SKM-1 treated with dmso at 0.1 percent for 144 hours (cell line): ENCODE measurements at regions not wholly inside any gene's neighbourhood (a gene's known extent, or its start where the extent isn't known, plus 50 kb on each side); places are given as distances from the start of the nearest gene placed in this dataset.

ENCODE experiments used
- DNase-seq: peaks from one replicate; lab custom pipeline; 2025; ENCODE audit not compliant: unreplicated experiment; lab: John Stamatoyannopoulos, UW

DNA sequence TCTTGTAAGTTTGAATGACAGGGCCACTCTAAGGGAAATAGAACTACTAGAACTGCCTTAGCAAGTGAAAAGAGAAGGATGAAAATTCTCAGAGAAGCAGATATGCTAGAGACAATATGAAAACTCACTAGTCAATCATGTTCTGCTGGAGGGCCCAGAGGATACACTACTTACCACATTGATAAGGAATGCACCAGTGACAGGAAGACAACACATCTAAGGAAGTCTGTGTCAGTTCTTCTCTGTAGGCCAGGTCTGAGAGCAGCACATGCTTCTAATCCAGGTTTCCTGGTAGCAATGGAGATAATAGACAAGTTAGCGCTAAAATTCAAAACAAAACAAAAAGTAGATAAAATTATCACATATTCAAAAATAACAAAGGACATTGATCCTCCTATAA is 235.2 kb upstream of the AKR1E2 start:
- DNase-seq, result no peak

DNA sequence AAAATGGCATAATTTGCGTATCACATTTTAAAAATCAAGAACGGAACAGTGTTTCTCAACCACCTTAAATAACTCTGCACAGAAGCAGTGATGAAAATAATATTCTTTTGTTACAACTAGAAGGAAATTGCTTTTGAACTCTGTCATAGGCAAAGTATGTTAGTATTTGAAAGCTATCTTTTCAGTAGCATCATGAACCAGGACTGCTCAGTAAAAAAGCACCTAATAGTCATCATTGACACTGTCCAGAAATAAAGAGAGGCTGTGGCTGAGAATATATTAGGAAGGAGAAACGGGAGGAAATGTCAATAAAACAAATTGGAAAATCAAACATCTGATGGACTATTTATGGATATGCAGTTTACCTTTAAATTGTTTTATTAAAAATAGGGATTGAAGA is 237.2 kb upstream of the AKR1E2 start:
- DNase-seq, result no peak

DNA sequence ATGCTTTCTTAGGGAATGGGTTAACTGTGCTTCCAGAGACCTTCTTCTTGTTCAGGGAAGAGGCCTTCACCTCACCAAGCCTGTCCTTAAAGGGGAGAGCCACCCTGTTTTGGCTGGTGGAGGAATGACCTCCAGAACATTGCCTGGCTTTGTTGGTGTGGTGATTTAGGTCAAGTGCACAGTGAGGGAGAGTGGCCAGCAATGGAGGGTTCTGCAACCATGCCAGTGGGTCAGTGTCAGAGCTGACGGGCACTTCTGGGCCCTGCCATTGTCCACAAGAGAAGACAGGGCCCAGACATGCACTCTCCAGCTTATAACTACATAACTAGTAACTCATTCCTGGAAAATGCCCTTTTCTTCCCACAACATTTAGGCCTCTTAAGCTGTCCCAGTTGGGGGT is 238.5 kb upstream of the AKR1E2 start:
- no peak for DNase-seq

DNA sequence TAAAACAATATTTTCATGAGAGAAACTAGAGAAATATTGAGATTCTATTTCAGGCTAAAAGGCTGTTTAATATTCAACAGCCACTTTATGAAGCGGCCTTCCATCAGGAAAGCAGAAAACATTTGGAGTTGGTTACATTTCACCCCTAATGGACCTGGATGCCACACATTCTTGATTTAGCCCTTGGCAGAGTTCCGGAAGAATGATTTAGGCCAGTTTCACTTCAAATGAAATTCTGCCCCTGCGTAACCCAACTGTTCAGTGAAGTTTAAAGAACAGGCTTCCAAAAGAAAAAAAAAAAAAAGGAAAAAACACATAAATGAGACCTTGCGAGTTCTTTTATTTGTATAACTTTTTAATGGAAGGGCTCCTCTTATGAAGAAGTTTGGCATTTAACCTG is 239.2 kb upstream of the AKR1E2 start:
- no peak for DNase-seq

DNA sequence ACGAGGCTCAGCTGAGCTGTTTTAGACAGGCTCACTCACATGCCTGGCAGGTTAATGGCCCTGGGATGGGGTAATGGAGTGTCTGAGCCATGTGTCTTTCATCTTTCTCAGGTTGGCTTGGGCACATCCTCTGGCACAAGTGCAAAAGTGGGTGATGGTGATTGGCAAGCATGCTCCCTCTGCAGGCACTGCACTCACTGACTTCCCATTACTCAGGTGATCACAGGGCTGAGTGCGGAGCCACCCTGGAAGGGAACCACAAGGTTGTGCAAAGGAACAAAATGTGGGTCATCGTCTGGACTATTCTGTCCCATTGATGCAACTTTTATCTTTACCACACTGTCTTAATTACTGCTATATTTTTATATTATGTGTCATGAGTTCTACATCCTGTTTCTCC is 244.1 kb upstream of the AKR1E2 start:
- DNase-seq, result no peak

DNA sequence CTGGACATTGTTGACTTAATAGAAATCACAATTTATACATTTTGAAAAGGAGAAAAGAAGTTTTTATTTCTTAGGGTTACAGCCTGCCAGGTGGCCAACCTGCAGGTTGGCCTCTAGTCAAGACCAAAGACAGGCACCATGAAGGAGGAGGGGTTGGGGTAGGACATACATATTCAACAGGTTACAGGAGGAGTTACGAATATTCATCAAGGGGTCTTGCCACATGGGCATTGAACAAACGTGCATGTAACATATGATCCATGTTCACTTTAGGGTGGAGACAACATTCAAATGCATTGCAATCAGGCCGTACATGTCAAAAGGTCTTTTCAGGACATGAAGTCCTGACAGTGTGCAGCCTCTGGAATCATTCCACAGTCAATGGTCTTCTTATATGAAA is 246.2 kb upstream of the AKR1E2 start:
- DNase-seq, result no peak

DNA sequence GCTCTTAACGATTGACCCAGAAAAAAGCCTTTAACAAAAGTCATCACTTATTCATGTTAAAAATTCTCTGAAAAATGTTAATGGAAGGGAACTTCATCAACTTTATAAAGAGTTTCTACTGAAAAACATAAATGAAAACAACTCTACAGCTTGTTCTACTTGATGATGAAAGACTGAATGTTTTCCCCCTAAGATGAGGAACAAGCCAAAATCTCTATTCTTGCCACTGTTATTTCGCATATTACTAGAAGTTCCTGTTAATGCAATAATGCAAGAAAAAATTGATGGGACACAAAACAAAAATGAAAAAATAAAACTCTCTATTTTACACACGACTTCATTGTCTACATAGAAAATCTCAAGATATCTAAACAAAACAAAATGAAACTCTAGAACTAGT is 249.8 kb upstream of the AKR1E2 start:
- DNase-seq, result no peak

DNA sequence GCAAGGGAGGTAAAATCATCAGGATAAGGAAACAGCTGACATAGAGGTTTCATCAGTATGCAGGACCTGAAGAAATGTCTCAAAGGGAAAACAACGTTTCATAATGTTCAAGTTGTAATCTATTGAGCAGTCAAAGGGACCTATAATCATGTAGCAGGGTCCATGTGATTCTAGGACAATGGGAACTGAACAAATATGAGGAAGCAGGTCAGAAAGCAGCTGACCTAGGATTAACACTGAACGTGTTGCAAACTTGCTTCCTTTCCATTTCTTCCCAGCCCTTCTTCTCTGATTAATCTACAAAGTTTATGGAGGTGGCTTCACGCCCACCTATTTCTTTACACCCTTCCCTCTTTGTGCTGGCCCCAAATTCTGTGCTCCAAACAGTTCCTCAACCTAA is 256.9 kb upstream of the AKR1E2 start:
- no peak for DNase-seq

DNA sequence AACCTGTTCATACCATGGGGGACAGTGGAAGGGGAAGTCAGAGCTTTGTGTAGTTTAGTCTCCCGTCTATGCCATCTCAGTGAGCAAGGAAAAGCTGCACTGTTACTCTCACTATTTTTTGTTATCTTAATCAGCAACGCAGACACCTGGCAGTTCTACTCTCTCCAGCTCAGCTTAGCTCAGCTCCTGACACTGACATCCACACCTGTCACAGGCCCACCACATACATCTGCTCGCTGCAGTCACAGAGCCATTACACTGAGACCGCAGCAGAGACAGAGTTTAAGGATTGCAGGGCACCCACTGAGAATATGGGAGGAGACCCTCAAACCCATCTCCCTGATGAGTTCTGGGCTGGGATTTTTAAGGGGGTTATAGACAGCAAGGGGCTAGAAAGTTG is 257.3 kb upstream of the AKR1E2 start:
- no peak for DNase-seq

DNA sequence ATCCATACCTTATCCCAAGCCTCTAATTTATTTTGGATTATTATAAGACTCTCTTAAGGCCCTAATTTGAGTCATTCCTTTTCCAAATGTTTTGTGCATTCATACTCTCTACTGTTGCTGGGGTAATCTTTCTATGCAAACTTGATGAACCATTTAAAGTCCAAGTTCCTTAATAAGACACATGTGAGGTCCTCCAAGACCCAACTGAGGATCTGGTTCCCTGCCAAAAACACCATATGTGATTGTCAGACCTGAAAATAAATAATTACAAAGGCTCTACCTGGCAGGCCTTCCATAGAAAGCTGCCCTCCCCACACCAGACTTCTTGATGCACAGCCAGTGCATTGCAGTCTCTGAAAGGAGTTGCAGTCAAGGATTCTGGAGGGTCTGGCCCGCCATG is 257.9 kb upstream of the AKR1E2 start:
- DNase-seq, result no peak

DNA sequence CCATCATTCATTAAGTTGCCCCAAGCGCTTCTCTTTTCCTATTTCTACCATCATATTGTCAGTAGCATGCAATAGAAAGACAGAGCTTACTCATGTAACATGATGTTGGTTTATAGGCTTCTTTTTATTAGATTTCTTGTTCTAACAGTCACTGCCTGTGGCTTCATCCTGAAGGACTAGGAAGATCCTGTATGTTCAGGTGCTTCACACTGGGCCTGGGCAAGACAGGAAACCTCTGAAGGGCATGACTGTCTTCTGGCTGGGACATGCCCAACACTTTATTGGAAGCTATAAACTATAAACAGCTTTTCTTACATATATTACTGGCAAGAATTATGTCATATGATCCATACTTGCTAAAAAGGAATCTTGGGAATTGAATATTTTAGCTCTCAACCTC is 258.4 kb upstream of the AKR1E2 start:
- DNase-seq, result no peak

DNA sequence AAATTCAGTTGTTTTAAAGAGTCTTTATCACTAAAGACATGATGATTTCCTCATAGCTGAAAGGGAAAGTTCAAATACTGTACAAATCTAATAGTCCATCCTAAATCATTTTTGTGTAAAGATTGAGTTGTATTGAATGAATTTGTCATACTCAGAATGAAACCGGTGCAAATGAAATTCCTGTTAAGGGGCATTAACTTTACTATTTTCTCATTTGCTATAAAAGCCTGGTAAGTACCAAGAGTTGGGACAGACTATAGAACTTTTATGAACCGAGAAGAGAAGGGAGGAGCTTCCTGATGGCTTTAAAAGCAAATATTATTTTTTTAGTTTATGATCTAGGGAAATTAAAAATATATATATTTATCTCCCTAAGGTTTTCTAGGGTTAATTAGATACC is 260.0 kb upstream of the AKR1E2 start:
- DNase-seq, result no peak

DNA sequence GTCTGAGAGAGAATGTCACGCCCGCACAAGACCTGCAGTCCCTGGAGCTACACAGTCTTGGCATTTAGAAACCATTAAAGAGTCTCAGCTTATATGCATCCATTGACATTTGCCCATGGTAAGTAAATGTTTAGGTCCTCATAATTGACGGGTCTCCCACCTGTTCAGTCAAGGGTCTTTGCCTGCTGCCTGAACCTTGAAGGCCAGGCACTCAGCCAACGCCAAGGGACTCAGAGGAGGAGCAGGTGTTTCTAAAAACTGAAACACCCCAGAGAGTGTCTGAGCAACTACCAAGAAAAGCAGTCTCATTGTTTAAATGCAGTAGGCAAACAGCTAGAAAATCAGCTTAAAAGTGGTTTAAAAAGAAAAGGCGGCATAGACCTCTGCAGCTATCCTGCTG is 264.7 kb upstream of the AKR1E2 start:
- DNase-seq, result no peak

DNA sequence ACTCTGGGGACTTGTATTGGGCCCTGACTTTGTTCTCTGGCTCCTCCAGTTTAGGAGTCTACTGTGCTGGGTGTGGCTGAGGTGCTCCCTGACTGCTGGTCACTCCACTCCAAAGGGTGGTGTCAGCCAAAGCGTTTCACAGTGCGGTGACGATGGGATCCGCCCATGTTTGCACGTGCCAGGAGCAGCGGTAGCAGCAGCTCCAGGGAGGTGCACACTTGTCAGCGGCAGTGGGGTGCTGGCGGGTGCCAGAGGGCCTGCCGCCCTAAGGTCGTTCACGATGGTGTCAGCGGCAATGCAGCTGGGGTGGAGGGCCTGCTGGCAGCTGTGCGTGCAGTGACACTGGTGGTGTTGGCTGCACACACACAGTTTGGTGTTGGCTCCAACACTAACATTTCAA is 268.5 kb upstream of the AKR1E2 start:
- no peak for DNase-seq

DNA sequence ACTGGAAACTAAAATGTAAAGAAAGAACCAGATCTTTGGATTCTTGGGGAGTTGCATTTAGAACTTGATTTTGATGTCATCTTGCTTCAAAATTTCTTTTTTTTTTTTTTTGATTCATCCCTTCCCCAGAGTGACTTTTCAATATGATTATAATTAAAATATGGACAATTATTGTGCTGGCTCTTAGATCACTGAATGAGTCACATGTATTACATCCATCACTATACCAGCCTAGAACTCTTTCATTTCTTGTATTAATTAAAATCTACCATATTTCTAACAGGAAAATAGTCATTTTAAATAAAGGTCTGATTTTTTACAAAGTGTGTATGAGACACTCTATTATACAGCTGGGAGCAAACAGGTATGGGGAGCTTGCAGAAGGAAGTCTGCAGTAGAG is 269.5 kb upstream of the AKR1E2 start:
- no peak for DNase-seq

DNA sequence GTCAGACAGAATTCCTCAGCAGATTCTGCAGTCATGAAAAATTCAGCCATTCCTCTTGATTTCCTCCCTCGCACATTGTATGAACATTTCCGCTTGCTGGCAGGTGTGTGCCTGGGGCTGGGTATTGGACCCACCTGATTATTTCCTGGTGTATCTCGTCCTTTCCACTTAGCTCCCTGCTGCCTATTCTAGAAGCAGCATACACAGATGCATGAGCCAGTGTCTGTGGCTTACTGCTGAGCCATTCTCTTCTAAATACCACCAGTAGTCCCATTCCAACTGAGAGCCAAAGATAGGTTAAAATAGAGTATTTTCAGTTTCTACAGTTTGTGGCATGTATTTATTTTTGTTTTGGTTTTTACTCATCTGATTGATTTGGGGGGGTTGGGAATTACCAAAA is 270.1 kb upstream of the AKR1E2 start:
- no peak for DNase-seq

DNA sequence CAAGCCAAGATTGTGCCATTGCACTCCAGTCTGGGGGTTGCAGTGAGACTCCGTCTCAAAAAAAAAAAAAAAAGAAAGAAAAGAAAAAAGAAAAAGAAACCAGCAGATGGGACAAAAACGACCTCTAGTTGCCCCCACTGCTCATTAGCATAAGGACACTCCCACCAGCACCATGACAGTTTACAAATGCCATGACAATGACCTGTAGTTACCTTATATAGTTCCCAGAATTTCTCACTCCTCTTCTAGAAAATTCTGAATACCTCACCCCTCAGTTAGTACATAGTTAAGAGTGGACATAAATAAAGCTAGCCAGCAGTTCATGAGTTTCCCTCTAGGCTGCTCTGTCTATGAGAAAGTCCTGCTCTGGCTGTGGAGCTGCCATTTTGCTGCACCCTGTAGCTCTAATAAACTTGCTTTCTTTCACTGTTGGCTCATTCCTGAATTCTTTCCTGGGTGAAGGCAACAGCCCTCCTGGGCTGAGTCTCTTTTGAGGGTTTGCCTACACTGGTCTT is 276.8 kb upstream of the AKR1E2 start:
- no peak for DNase-seq

DNA sequence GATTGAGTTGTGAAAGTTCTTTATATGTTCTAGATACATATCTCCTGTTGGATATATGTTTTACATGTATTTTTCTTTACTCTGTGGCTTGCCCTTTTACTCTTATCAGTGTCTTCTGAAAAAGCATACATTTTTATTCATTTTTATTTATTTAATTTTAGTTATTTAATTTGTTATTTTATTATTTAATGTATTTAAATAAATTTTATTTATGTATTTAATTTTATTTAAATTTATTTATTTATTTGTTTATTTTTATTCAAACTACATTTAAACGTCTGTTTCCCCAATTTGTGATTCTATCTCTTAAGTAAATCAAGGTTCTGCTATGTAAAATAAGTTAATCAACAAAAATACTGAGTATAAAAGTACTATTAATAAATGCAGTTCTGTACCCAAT is 279.1 kb upstream of the AKR1E2 start:
- no peak for DNase-seq

DNA sequence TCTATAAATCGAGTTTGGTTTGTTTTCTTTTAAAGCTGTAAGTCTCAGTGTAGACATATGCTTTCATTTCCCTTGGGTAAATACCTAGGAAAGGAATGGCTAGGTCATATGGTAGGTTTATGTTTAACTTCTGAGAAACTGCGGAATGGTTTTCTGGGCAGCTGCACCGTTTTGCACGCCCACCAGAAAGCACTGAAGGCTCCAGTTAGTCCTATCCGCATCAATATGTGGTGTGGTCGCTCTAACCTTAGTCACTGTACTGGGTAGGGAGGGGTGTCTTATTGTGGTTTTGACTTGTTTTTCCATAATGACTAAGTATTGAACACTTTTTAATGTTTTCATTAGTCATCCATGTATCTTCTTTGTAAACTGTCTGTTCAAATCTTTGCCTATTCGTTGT is 279.5 kb upstream of the AKR1E2 start:
- DNase-seq, result no peak

DNA sequence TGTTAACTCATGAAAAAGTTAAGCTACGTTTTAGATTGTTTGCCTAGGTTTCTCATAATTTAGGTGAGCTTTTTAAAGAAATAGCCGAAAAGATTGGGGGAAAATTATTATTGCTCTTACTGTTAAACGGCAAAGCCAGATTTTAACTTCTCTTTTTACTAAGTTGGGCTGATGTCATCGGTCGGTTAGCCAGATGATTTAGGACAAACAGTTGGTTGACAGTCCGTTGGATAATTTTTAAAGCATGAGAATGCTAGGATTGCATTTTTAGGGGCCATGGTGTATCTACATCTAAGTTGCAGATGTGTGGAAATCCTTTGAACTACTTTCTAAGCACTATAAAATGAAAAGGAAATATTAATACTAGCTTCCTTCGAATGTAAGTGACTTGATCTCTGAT is 280.9 kb upstream of the AKR1E2 start:
- DNase-seq, result no peak

DNA sequence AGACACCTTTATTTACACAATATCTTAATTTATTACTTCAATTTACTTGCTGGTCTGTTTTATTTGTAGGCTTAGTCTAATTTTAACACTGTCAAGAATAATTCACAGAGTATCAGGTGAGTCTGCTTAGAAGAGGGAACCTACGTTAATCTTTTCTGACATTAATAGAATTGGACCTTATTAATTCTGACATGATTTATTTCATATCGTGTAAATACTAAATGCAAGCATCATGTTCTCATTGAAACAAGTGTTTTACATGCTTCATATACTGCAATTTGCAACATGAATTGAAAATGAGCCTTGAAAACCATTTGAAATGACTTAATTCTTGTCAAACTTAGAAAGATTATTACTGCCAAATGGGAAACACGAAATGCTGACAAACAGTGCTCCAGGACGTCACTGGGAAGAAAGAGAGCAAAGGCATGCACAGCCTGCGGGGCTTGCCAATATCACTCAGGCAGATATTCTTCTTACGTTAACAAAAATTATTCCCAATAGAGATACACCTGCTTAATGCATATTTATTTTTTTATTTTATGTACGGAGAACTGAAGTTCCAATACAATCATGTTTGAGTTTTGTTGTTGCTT is 282.0 kb upstream of the AKR1E2 start:
- DNase-seq, result no peak

DNA sequence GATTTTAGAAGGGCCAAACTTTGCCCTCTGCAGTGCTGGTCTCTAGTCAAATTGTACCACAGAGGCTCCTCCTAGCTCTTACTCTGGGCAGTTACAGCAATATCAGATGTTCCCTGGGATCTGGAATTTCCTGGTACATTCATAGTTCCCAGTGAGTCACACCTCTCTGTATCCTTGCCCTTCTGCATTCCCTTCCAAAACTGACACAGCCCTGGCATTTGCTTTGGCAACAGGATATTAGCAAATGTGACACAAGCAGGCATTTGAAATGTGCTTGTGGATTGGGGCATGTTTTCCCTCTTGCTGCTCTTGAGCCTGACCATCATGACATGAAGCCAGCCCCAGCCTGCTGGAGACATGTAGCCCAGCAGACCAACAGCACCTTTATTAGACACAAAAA is 284.7 kb upstream of the AKR1E2 start:
- no peak for DNase-seq

DNA sequence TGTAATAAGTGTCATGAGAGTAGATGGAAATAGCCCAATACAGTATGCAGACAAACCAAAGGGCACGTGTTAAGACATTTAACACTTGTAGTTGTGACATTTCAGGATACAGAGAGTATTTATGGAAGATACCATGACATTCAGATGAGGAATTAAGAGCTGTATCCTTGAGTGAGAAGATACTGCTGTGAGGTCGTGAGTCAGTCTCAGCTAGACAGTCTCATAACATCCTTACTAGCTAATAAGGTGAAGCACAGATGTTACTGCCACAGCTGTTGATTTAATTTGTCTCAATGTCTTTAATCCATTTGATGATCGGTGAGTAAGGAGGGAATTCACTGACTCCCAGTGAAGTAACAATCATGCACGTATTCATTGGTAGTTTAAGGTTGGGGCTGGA is 288.0 kb upstream of the AKR1E2 start:
- DNase-seq, result no peak

DNA sequence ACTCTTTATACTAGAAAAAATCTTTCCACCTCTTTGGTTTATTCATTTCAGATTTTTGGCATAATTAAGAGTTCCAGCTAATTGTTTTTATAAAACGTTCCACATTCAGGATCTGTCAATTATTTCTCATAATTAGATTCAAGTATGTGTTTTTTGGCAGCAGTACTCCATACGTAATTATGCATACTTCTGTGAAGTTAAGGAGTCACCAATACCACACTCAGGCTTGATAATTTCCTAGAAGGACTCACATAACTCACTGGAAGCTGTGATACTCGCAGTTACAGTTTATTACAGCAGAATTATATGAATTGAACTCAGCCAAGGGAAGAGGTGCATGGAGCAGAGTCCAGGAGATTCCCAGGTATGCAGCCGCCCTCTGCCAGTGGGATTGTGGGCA is 290.5 kb upstream of the AKR1E2 start:
- DNase-seq, result no peak
